ENCODE measurements at regions not wholly inside any gene's neighbourhood (a gene's known extent, or its start where the extent isn't known, plus 50 kb on each side); places are given as distances from the start of the nearest gene placed in this dataset.

DNA sequence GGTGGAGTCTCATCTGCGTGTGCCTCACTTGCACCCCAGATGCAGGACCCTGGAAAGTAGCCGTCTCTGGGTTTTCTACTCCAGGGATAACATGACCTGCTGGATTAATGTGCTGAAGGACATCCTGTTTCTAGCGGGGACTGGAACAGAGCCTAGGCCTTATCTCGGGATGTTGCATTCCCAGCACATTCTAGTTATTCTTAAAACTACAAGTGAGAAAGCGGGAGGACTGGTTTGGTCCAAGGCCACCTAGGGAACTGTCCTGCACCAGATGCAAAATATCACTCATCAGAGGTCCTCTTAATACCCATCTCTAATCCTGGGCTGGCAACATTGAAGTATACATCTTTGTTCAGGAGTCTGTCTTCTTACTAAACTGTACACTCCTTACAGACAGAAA lies 179.9 kb downstream of the ZC3H11B start:
- TF ChIP-seq, protein P1, sequence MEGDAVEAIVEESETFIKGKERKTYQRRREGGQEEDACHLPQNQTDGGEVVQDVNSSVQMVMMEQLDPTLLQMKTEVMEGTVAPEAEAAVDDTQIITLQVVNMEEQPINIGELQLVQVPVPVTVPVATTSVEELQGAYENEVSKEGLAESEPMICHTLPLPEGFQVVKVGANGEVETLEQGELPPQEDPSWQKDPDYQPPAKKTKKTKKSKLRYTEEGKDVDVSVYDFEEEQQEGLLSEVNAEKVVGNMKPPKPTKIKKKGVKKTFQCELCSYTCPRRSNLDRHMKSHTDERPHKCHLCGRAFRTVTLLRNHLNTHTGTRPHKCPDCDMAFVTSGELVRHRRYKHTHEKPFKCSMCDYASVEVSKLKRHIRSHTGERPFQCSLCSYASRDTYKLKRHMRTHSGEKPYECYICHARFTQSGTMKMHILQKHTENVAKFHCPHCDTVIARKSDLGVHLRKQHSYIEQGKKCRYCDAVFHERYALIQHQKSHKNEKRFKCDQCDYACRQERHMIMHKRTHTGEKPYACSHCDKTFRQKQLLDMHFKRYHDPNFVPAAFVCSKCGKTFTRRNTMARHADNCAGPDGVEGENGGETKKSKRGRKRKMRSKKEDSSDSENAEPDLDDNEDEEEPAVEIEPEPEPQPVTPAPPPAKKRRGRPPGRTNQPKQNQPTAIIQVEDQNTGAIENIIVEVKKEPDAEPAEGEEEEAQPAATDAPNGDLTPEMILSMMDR (conservative IDR thresholded peaks at IDR 0.05; ENCODE audit: low read depth, low read length): no peak
- TF ChIP-seq EZH2 (IDR thresholded peaks at IDR 0.05; ENCODE audit: low read length, unreplicated experiment): no peak
- no peak for TF ChIP-seq EZH2phosphoT487 (IDR thresholded peaks at IDR 0.05; ENCODE audit: borderline replicate concordance, low read length)

All from PC-3 (cell line).